ENCODE measurements at regions not wholly inside any gene's neighbourhood (a gene's known extent, or its start where the extent isn't known, plus 50 kb on each side); places are given as distances from the start of the nearest gene placed in this dataset.
"Not testable (repeated sequence)": the region's sequence is repeated elsewhere in the genome, so short reads cannot be mapped to it uniquely, and the experiment has no call there.

GRCh38 chr20:54794874-54795273, 319.5 kb downstream of the DOK5 start:
- Mint-ChIP-seq H3K4me3 (no peak overlapping the region), H3K4me1 (no peaks in the 10 kb centered on the region), H3K9me3 (peaks cover 7% of the 10 kb centered on the region), H3K27me3 (no peaks in the 10 kb centered on the region), H3K27ac (no peak overlapping the region), H3K36me3 (no peaks in the 10 kb centered on the region)
- no peak for ATAC-seq

GRCh38 chr20:54794110-54794509, 318.7 kb downstream of the DOK5 start:
- Mint-ChIP-seq H3K4me1 (no peaks in the 10 kb centered on the region), H3K9me3 (peaks cover 8% of the 10 kb centered on the region), H3K36me3 (no peaks in the 10 kb centered on the region), H3K4me3 (no peak overlapping the region), H3K27me3 (no peaks in the 10 kb centered on the region), H3K27ac (no peak overlapping the region)
- peak; percentile 41 for ATAC-seq

GRCh38 chr20:54793291-54793992, 318.0 kb downstream of the DOK5 start:
- Mint-ChIP-seq H3K4me1 (no peaks in the 10 kb centered on the region), H3K27me3 (no peaks in the 10 kb centered on the region), H3K9me3 (peaks cover 12% of the 10 kb centered on the region), H3K4me3 (no peak overlapping the region), H3K27ac (no peak overlapping the region), H3K36me3 (no peaks in the 10 kb centered on the region)
- no peak for ATAC-seq

- Mint-ChIP-seq H3K27me3 (no peaks in the 10 kb centered on the region), H3K4me1 (no peaks in the 10 kb centered on the region), H3K27ac (no peak overlapping the region), H3K4me3 (no peak overlapping the region), H3K36me3 (no peaks in the 10 kb centered on the region), H3K9me3 (peaks cover 15% of the 10 kb centered on the region)
- no peak for ATAC-seq
Observed at GRCh38 chr20:54792688-54793087, 317.3 kb downstream of the DOK5 start.

GRCh38 chr20:54788260-54788659, 312.9 kb downstream of the DOK5 start:
- H3K27me3 Mint-ChIP-seq, ATAC-seq, H3K4me1 Mint-ChIP-seq, H3K27ac Mint-ChIP-seq, H3K36me3 Mint-ChIP-seq, H3K4me3 Mint-ChIP-seq: not testable (repeated sequence)
- H3K9me3 Mint-ChIP-seq: peaks cover 15% of the 10 kb centered on the region

- not testable (repeated sequence) for H3K27ac Mint-ChIP-seq, H3K27me3 Mint-ChIP-seq, H3K36me3 Mint-ChIP-seq, H3K4me1 Mint-ChIP-seq, H3K4me3 Mint-ChIP-seq, ATAC-seq, H3K9me3 Mint-ChIP-seq
Observed at GRCh38 chr20:54782758-54783157, 307.4 kb downstream of the DOK5 start.

GRCh38 chr20:54774426-54774825, 299.0 kb downstream of the DOK5 start:
- Mint-ChIP-seq H3K27ac (no peak overlapping the region), H3K4me3 (no peak overlapping the region), H3K36me3 (no peaks in the 10 kb centered on the region), H3K9me3 (no peaks in the 10 kb centered on the region), H3K4me1 (no peaks in the 10 kb centered on the region), H3K27me3 (no peaks in the 10 kb centered on the region)
- ATAC-seq: no peak

- ATAC-seq: no peak
Observed at GRCh38 chr20:54773643-54774000, 298.2 kb downstream of the DOK5 start.

GRCh38 chr20:54772893-54773642, 297.7 kb downstream of the DOK5 start:
- H3K27ac Mint-ChIP-seq: no peak overlapping the region
- H3K4me3 Mint-ChIP-seq: no peak overlapping the region
- no peak for ATAC-seq
- H3K27me3 Mint-ChIP-seq: no peaks in the 10 kb centered on the region
- no peaks in the 10 kb centered on the region for H3K36me3 Mint-ChIP-seq
- H3K4me1 Mint-ChIP-seq: no peaks in the 10 kb centered on the region
- H3K9me3 Mint-ChIP-seq: no peaks in the 10 kb centered on the region

More at GRCh38 chr20:54773643-54774000, 298.2 kb downstream of the DOK5 start:
- no peaks in the 10 kb centered on the region for H3K27me3 Mint-ChIP-seq
- H3K27ac Mint-ChIP-seq: no peak overlapping the region
- no peaks in the 10 kb centered on the region for H3K9me3 Mint-ChIP-seq
- no peak overlapping the region for H3K4me3 Mint-ChIP-seq
- H3K36me3 Mint-ChIP-seq: no peaks in the 10 kb centered on the region
- no peaks in the 10 kb centered on the region for H3K4me1 Mint-ChIP-seq

- ATAC-seq: no peak
- Mint-ChIP-seq H3K4me3 (no peak overlapping the region), H3K9me3 (peaks cover 2% of the 10 kb centered on the region), H3K4me1 (no peaks in the 10 kb centered on the region), H3K27me3 (no peaks in the 10 kb centered on the region), H3K27ac (no peak overlapping the region), H3K36me3 (no peaks in the 10 kb centered on the region)
Observed at GRCh38 chr20:54766483-54766882, 291.1 kb downstream of the DOK5 start.

- peaks cover 10% of the 10 kb centered on the region for H3K9me3 Mint-ChIP-seq
- H3K27me3 Mint-ChIP-seq: no peaks in the 10 kb centered on the region
- no peaks in the 10 kb centered on the region for H3K4me1 Mint-ChIP-seq
- ATAC-seq: no peak
- H3K27ac Mint-ChIP-seq: no peak overlapping the region
- no peak overlapping the region for H3K4me3 Mint-ChIP-seq
- H3K36me3 Mint-ChIP-seq: no peaks in the 10 kb centered on the region
Observed at GRCh38 chr20:54763366-54763765, 288.0 kb downstream of the DOK5 start.

GRCh38 chr20:54759589-54759988, 284.2 kb downstream of the DOK5 start:
- Mint-ChIP-seq H3K4me3 (no peak overlapping the region), H3K36me3 (no peaks in the 10 kb centered on the region), H3K27ac (no peak overlapping the region), H3K9me3 (peaks cover 8% of the 10 kb centered on the region), H3K27me3 (no peaks in the 10 kb centered on the region), H3K4me1 (no peaks in the 10 kb centered on the region)
- ATAC-seq: no peak

- Mint-ChIP-seq H3K9me3 (peaks cover 2% of the 10 kb centered on the region), H3K4me3 (no peak overlapping the region), H3K27ac (no peak overlapping the region), H3K4me1 (no peaks in the 10 kb centered on the region), H3K27me3 (no peaks in the 10 kb centered on the region), H3K36me3 (no peaks in the 10 kb centered on the region)
- ATAC-seq: no peak
Observed at GRCh38 chr20:54746796-54747195, 271.4 kb downstream of the DOK5 start.

GRCh38 chr20:54745780-54746179, 270.4 kb downstream of the DOK5 start:
- no peaks in the 10 kb centered on the region for H3K4me1 Mint-ChIP-seq
- no peak overlapping the region for H3K4me3 Mint-ChIP-seq
- no peak for ATAC-seq
- no peak overlapping the region for H3K27ac Mint-ChIP-seq
- no peaks in the 10 kb centered on the region for H3K36me3 Mint-ChIP-seq
- H3K27me3 Mint-ChIP-seq: no peaks in the 10 kb centered on the region
- H3K9me3 Mint-ChIP-seq: peaks cover 2% of the 10 kb centered on the region

GRCh38 chr20:54744097-54744496, 268.7 kb downstream of the DOK5 start:
- ATAC-seq: no peak

GRCh38 chr20:54742193-54742592, 266.8 kb downstream of the DOK5 start:
- ATAC-seq: no peak

More at GRCh38 chr20:54744097-54744496, 268.7 kb downstream of the DOK5 start:
- Mint-ChIP-seq H3K4me1 (no peaks in the 10 kb centered on the region), H3K27ac (no peak overlapping the region), H3K27me3 (no peaks in the 10 kb centered on the region), H3K4me3 (no peak overlapping the region), H3K9me3 (peaks cover 2% of the 10 kb centered on the region), H3K36me3 (no peaks in the 10 kb centered on the region)

More at GRCh38 chr20:54742193-54742592, 266.8 kb downstream of the DOK5 start:
- no peaks in the 10 kb centered on the region for H3K4me1 Mint-ChIP-seq
- H3K4me3 Mint-ChIP-seq: no peak overlapping the region
- peaks cover 2% of the 10 kb centered on the region for H3K9me3 Mint-ChIP-seq
- no peaks in the 10 kb centered on the region for H3K36me3 Mint-ChIP-seq
- H3K27me3 Mint-ChIP-seq: no peaks in the 10 kb centered on the region
- no peak overlapping the region for H3K27ac Mint-ChIP-seq

Measured in stimulated activated memory B cell treated with anti-CD40 and anti-IgM and Interleukin-4, amounts not matched to agents 10 μg/mL and 1 μg/mL and 100 μg/mL, for 72 hours (primary cell).